ENCODE measurements at regions not wholly inside any gene's neighbourhood (a gene's known extent, or its start where the extent isn't known, plus 50 kb on each side); places are given as distances from the start of the nearest gene placed in this dataset.
"Not testable (repeated sequence)": the region's sequence is repeated elsewhere in the genome, so short reads cannot be mapped to it uniquely, and the experiment has no call there.

GRCh38 chr16:73142053-73142854 is 94.3 kb upstream of the ZFHX3 start:
- DNase-seq = no peak

GRCh38 chr16:73140929-73141328 is 93.0 kb upstream of the ZFHX3 start:
- no peak for DNase-seq

- no peak for DNase-seq
Measured at GRCh38 chr16:73131156-73131862, 83.4 kb upstream of the ZFHX3 start.

GRCh38 chr16:73129455-73129854 is 81.5 kb upstream of the ZFHX3 start:
- DNase-seq = no peak

GRCh38 chr16:73126525-73126853 is 78.6 kb upstream of the ZFHX3 start:
- DNase-seq = no peak

GRCh38 chr16:73125850-73126524 is 78.1 kb upstream of the ZFHX3 start:
- DNase-seq = no peak

- no peak for DNase-seq
Measured at GRCh38 chr16:73124665-73125375, 76.9 kb upstream of the ZFHX3 start.

GRCh38 chr16:73124097-73124652 is 76.2 kb upstream of the ZFHX3 start:
- DNase-seq = no peak

- no peak for DNase-seq
Measured at GRCh38 chr16:73122604-73123391, 74.9 kb upstream of the ZFHX3 start.

- DNase-seq = no peak
Measured at GRCh38 chr16:73116576-73116975, 68.6 kb upstream of the ZFHX3 start.

GRCh38 chr16:73113336-73113735 is 65.4 kb upstream of the ZFHX3 start:
- DNase-seq = no peak

GRCh38 chr16:73108195-73108963 is 60.5 kb upstream of the ZFHX3 start:
- no peak for DNase-seq

GRCh38 chr16:73107371-73107770 is 59.4 kb upstream of the ZFHX3 start:
- DNase-seq = no peak

GRCh38 chr16:73106329-73107034 is 58.6 kb upstream of the ZFHX3 start:
- DNase-seq = no peak

- DNase-seq = no peak
Measured at GRCh38 chr16:73101568-73101967, 53.6 kb upstream of the ZFHX3 start.

- not testable (repeated sequence) for DNase-seq
Measured at GRCh38 chr16:73099601-73100000, 51.7 kb upstream of the ZFHX3 start.
